ACC112 (cell line): ENCODE measurements at regions not wholly inside any gene's neighbourhood (a gene's known extent, or its start where the extent isn't known, plus 50 kb on each side); places are given as distances from the start of the nearest gene placed in this dataset.

Experiments used
- H2AFZ ChIP-seq: fragments of 200-600 bp; sonication (generic); one replicate; pipeline ENCODE4 v1.6.0; 2017; ENCODE audit warnings: antibody characterized with exemption, low read length; ENCODE audit not compliant: unreplicated experiment
- H3K27ac ChIP-seq: fragments of 200-600 bp; sonication (generic); 2 replicates; pipeline ENCODE4 v1.5.1; 2014; ENCODE audit warnings: low read depth, mild to moderate bottlenecking, antibody characterized with exemption, low read length, moderate library complexity
- H3K27me3 ChIP-seq: fragments of 200-600 bp; sonication (generic); 2 replicates; pipeline ENCODE4 v1.6.1; 2014; ENCODE audit warnings: mild to moderate bottlenecking, antibody characterized with exemption, low read length, moderate library complexity, mixed read lengths; ENCODE audit not compliant: insufficient read depth
- H3K36me3 ChIP-seq: fragments of 200-600 bp; sonication (generic); 2 replicates; pipeline ENCODE4 v1.6.1; 2016; ENCODE audit warnings: mild to moderate bottlenecking, antibody characterized with exemption, low read length, moderate library complexity, mixed read lengths; ENCODE audit not compliant: insufficient read depth
- H3K4me1 ChIP-seq: fragments of 200-600 bp; sonication (generic); one replicate; pipeline ENCODE4 v1.6.1; 2016; ENCODE audit warnings: low read length, mixed read lengths; ENCODE audit not compliant: insufficient read depth, unreplicated experiment, control insufficient read depth
- H3K4me3 ChIP-seq: fragments of 200-600 bp; sonication (generic); 2 replicates; pipeline ENCODE4 v1.5.1; 2014; ENCODE audit warnings: mild to moderate bottlenecking, low read depth, low read length
- H3K79me2 ChIP-seq: fragments of 200-600 bp; sonication (generic); one replicate; pipeline ENCODE4 v1.6.0; 2016; ENCODE audit warnings: low read length; ENCODE audit not compliant: control insufficient read depth, unreplicated experiment, insufficient read depth

GRCh38 chr5:178808886-178809285 is 50.9 kb upstream of the ZNF354B start:
- Histone ChIP-seq H3K4me1 (no peaks in the 10 kb centered on the region), H3K4me3 (no peak overlapping the region), H3K27me3 (peaks cover 57% of the 10 kb centered on the region), H3K79me2 (no peaks in the 10 kb centered on the region), H3K36me3 (no peaks in the 10 kb centered on the region), H3K27ac (no peak overlapping the region), H2AFZ (no peak overlapping the region)

- Histone ChIP-seq H3K79me2 (no peaks in the 10 kb centered on the region), H3K27me3 (peaks cover 20% of the 10 kb centered on the region; the same call in 1 of the 2 replicates), H3K27ac (no peak overlapping the region), H3K4me1 (no peaks in the 10 kb centered on the region), H3K36me3 (no peaks in the 10 kb centered on the region), H2AFZ (no peak overlapping the region), H3K4me3 (no peak overlapping the region)
Observed at GRCh38 chr5:178801021-178801420, 58.7 kb upstream of the ZNF354B start.

GRCh38 chr5:178797546-178798440 is 62.0 kb upstream of the ZNF354B start:
- Histone ChIP-seq H3K79me2 (no peaks in the 10 kb centered on the region), H3K27ac (no peak overlapping the region), H3K4me1 (no peaks in the 10 kb centered on the region), H3K4me3 (no peak overlapping the region), H3K36me3 (no peaks in the 10 kb centered on the region), H2AFZ (no peak overlapping the region), H3K27me3 (peaks cover 22% of the 10 kb centered on the region; the same call in 1 of the 2 replicates)

- Histone ChIP-seq H3K27ac (no peak overlapping the region), H2AFZ (no peak overlapping the region), H3K27me3 (peaks cover 22% of the 10 kb centered on the region; the same call in 1 of the 2 replicates), H3K36me3 (no peaks in the 10 kb centered on the region), H3K79me2 (no peaks in the 10 kb centered on the region), H3K4me1 (no peaks in the 10 kb centered on the region), H3K4me3 (no peak overlapping the region)
Observed at GRCh38 chr5:178797101-178797521, 62.6 kb upstream of the ZNF354B start.

GRCh38 chr5:178796165-178796945 is 63.4 kb upstream of the ZNF354B start:
- H3K36me3 ChIP-seq: no peaks in the 10 kb centered on the region
- H3K27ac ChIP-seq: no peak overlapping the region
- H3K27me3 ChIP-seq: peaks cover 17% of the 10 kb centered on the region; the same call in 1 of the 2 replicates
- no peak overlapping the region for H3K4me3 ChIP-seq
- H3K79me2 ChIP-seq: no peaks in the 10 kb centered on the region
- no peaks in the 10 kb centered on the region for H3K4me1 ChIP-seq
- H2AFZ ChIP-seq: no peak overlapping the region

GRCh38 chr5:178794433-178794832 is 64.0 kb upstream of the ZNF354A start:
- no peaks in the 10 kb centered on the region for H3K4me1 ChIP-seq

GRCh38 chr5:178793696-178794095 is 63.2 kb upstream of the ZNF354A start:
- no peak overlapping the region for H2AFZ ChIP-seq
- no peaks in the 10 kb centered on the region for H3K4me1 ChIP-seq
- H3K27ac ChIP-seq: no peak overlapping the region

More at GRCh38 chr5:178794433-178794832, 64.0 kb upstream of the ZNF354A start:
- Histone ChIP-seq H3K4me3 (no peak overlapping the region), H3K79me2 (no peaks in the 10 kb centered on the region), H2AFZ (no peak overlapping the region), H3K27ac (no peak overlapping the region), H3K27me3 (0 out of 2 replicates have a peak, but pooled peaks cover 9% of the 10 kb centered on the region), H3K36me3 (no peaks in the 10 kb centered on the region)

GRCh38 chr5:178793151-178793550 is 62.7 kb upstream of the ZNF354A start:
- Histone ChIP-seq H3K4me1 (no peaks in the 10 kb centered on the region), H3K79me2 (no peaks in the 10 kb centered on the region), H3K27me3 (0 out of 2 replicates have a peak, but pooled peaks cover 9% of the 10 kb centered on the region), H3K4me3 (no peak overlapping the region), H3K36me3 (no peaks in the 10 kb centered on the region), H2AFZ (no peak overlapping the region), H3K27ac (no peak overlapping the region)

More at GRCh38 chr5:178793696-178794095, 63.2 kb upstream of the ZNF354A start:
- Histone ChIP-seq H3K27me3 (0 out of 2 replicates have a peak, but pooled peaks cover 9% of the 10 kb centered on the region), H3K79me2 (no peaks in the 10 kb centered on the region), H3K36me3 (no peaks in the 10 kb centered on the region), H3K4me3 (no peak overlapping the region)

GRCh38 chr5:178791976-178792375 is 61.5 kb upstream of the ZNF354A start:
- Histone ChIP-seq H3K79me2 (no peaks in the 10 kb centered on the region), H3K4me3 (no peak overlapping the region), H3K4me1 (peaks cover 9% of the 10 kb centered on the region), H3K27me3 (0 out of 2 replicates have a peak, but pooled peaks cover 9% of the 10 kb centered on the region), H3K27ac (no peak overlapping the region), H2AFZ (no peak overlapping the region), H3K36me3 (no peaks in the 10 kb centered on the region)

GRCh38 chr5:178790371-178790770 is 59.9 kb upstream of the ZNF354A start:
- H2AFZ ChIP-seq: no peak overlapping the region
- no peak overlapping the region for H3K4me3 ChIP-seq
- H3K36me3 ChIP-seq: no peaks in the 10 kb centered on the region
- no peak overlapping the region for H3K27ac ChIP-seq
- peaks cover 25% of the 10 kb centered on the region for H3K4me1 ChIP-seq
- H3K27me3 ChIP-seq: 0 out of 2 replicates have a peak, but pooled peaks cover 6% of the 10 kb centered on the region
- no peaks in the 10 kb centered on the region for H3K79me2 ChIP-seq
